Erythroblast (primary cell): ENCODE measurements at regions not wholly inside any gene's neighbourhood (a gene's known extent, or its start where the extent isn't known, plus 50 kb on each side); places are given as distances from the start of the nearest gene placed in this dataset.

Experiments
- GATA1 ChIP-seq: IDR thresholded peaks from 2 replicates; pipeline ENCODE4 v1.6.1; 2011; ENCODE audit warnings: low read depth, mild to moderate bottlenecking, control low read depth, low read length, moderate library complexity
- POLR2A ChIP-seq: IDR thresholded peaks from 2 replicates; pipeline ENCODE4 v1.6.1; 2011; ENCODE audit warnings: mild to moderate bottlenecking, low read length

DNA sequence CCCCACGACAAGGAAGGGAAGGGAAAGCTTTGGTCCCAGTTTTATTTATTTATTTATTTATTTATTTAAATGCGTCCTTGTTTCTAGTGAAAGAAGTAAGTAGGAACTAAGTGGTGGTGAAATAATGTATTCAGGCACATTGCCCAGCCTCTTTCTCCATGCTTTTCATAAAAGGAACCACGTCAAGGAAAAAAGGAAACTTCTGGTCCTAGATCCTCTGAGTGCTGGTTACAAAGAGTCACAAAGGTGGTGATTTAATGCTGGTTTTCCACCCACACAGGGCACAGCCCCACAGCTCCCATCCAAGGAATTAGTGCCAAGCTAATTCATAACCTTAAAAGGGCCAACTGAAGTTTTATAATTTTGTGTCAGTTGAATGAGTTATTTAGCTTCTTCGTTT lies 206.6 kb upstream of the GYPA start:
- TF ChIP-seq POLR2A (no peak), GATA1 (no peak)
